GM19395 (cell line): ENCODE measurements at regions not wholly inside any gene's neighbourhood (a gene's known extent, or its start where the extent isn't known, plus 50 kb on each side); places are given as distances from the start of the nearest gene placed in this dataset.

Source experiments
- ATAC-seq: cut with Tn5 transposase; IDR thresholded peaks from one replicate; pipeline ENCODE4 v1.9.1; 2021; ENCODE audit warnings: mild to moderate bottlenecking, moderate library complexity; ENCODE audit not compliant: unreplicated experiment

DNA sequence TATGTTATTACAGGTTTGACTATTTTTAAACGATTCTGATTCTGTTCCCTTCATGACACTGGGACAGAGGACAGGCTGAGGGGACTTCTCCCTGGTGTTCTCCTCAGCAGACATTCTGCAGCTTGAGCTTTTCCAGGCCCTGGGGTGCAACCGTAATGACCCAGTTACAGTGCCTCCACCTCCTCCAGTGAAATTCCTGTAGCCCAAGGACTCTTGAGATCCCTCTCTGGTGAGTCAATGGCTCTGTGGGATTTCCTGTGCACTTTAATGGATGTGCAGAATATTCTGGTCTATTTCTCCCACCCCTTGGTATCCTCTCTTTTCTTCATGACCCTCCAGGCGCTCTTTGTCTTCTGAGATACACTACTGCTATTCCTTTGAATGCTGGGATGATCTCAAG lies 319.3 kb downstream of the INHBA start:
- ATAC-seq: no peak

DNA sequence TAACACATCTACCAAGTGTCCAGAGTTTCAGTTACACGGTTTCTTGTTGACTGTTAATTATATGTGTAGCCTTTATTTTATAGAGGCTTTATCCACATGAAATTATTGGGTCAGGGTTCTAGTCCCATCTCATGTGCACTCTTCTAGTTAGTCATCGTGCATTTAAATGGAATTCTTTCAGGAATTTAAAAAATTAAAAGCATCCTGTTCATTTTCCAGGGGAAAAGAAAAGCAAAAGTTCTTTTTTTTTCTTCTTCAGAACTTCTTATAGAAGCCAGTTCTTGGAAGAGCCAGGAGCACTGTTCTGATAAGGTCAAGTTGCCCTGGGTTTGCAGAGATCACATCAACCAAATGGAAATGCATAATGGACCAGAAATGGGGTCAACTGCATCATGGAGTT lies 324.7 kb downstream of the INHBA start:
- no peak for ATAC-seq

DNA sequence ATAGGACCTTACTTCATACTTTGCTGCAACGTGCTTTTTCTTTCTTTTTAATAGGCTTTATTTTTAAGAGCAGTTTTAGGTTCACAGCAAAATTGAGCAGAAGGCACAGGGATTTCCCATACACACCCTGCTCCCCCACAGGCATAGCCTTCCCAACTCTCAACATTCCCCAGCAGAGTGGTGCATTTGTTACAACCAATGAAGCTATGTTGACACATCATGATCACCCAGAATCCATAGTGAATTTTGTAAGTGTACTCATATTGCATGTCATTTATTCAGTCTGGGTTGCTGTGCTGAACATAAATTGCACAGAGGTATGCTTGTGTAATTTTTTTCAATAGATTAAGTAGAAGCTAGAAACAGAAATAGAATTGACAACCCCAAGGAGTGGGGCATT lies 327.3 kb downstream of the INHBA start:
- ATAC-seq: no peak

DNA sequence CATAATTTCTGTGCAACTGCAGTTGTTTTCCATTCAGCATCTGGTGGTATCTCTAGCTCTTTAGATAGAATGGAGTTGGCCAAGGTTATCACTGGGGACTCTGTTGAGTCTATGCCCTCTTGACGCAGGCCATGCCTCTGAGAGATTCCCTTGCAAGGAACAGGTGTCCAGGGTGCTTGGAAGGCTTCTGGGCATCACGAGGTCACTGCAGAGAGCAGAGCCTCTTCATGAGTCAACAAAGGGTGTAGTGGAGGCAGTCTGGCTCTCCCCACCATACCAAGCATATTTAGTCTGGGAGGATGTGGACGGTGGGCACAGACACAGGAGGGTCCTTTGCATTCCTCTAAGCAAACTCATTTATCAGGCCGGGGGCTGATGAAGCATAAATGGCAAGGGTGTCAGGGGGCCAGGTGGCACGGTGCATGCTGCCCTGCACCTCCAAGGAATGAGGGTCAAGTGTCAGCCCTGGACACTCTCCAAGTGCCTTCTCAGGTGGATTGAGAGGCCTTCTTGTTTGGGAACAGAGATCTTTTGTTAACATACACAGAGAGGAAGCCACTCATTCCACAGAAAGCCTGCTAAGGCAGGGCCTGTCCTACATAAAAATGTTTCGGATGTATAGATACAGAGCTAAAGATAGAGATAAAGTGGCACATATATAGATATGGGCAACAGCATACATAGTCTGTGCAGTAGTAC lies 328.6 kb downstream of the INHBA start:
- ATAC-seq: no peak

DNA sequence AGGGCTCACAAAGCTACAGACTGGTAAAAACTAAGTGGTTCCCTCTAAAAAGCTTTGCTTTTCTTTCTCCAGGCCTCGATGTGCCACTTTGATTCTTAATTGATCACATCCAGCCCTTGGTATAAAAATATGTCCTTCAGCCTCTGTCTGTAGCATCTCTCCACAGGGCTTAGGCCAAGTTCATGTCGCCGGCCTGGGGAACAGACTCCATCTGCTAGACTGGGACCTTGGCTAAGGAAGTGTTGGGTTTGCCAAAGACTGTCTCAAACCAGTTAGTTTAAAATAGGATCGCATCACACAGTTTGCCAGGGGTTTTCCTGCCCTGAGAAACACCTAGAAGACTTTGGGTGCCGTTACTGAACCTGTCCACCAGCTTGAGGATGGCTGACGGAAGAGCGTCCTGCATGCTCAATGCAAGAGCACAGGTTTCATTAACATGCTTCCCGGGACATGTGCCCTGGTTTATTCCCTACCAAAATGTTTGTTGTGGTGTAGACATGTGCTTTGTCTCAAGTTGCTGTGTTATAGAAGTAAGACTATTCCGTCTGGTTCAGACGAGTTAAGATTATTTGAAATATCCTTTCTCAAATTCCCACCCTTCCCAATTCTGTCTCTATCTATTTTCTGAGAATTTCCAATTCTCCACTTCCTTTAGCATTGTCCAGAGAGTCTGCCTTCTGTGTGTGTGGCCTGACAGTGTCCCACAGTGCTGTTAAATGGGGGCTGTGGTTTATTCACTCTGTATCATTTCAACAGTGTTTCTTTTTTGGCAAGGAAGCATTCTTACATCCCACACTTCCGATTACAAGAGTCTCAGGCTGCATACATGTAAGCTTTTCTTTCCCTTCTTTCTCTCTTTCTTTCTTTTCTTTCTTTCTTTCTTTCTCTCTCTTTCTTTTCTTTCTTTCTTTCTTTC lies 334.7 kb downstream of the INHBA start:
- no peak for ATAC-seq

DNA sequence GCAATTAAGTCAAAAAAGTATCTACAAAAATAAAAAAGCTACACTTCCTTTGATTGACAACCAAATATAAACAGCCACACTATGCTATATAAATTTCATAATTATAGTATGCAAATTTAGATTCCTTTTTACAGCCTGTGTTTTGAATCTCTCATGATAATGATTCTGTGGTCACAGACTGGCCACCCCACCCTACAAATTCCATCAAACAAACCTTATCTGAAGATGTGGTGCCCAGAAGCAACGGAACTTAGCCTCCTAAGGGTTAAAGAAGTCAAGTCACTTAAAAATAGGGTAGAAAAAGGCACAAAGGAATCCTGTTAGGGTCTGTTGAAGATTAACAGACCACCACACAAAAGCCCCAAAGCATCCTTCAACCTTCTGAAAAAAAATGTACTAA lies 351.8 kb downstream of the INHBA start:
- no peak for ATAC-seq

DNA sequence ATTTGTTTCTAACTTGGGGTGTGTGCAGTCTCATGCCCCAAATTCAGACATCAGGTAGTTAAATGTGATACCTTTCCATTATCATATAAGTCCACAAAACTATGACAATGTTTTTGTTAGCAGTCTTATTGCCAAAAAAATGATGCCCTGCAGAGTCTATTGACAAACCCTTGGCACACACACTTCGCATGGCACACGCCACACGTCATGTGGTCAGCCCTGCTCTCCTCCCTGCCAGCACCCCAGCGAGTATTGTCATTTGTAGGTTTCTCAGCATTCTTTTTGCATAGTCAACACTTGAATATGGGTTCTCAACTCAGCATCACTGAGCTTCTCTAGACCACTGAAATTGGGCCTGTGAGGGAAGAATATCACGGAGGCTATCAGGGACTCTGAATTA lies 356.0 kb downstream of the INHBA start:
- ATAC-seq: no peak

DNA sequence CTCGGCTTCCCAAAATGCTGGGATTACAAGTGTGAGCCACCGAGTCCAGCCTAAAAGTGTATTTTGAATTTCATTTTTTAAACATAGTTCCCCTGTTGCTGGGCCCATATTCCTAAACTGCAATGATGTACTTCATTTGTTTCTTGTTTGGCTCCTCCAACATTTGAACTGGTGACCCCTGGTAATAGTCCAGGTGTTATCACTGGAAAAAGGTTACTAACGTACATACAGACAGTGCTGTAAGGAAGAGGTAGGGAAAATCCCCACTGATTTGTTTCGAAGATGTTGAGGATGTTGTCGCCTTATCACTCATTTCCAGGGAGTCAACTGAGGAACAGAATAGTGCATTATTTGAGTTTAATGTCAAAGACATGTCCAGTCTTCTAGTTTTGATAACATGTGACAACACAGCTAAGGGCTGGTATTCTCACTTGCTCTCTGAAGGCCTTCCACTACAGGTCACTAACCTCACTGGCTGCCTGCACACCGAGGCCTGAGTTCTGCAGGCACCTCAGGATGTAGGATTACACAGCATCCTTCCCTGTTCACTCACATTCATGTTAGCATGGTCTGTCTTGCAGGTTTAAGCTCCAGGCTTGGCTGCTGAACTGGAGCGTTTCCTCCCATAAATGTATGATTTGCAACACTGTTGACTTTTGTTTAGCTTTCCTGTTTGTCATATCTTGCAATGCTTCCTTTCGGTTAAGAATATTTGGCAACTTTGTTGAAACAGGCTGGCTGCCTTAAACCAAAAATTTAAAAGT lies 362.8 kb downstream of the INHBA start:
- no peak for ATAC-seq

DNA sequence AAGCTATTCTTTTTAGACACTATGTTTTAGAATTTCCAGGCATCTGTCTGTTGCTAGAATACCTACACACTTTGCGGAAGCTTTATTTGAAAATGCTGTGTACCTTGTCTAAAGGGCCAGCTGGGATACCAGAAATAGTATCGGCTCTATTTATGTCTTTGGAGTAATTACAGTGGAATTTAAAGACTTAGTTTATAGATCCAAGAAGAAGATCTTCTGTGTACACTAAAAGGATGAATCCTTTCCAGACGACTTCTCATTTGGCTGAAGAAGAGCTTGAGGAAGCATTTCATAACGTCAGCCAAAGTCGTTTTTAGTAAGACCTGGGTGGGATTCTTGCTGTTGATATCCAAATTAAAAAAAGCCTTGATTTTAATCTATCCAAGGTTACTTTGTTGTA lies 365.9 kb downstream of the INHBA start:
- no peak for ATAC-seq

DNA sequence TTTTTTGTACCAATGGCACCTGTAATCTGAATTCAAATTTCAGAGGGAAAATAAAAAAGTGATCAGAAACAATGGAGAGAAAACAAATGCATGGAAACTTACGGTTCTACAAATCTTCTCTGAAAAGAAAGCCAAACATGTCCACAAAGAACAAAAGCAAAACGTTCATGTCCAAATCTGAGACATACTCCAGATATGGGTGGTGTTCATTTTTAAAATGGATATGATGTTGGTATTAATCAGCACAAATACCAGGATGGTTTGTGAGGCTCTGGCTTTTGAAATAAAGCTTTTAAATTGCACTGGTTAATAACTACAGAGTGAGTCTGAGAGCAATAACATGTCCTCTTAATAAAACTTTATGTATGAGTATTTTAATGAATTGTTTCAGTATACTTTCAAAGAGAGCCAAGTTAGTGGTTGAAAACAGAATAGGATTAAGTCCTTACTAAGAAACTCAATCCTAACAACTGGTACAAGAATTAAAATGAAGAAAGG lies 366.4 kb downstream of the INHBA start:
- ATAC-seq: no peak

DNA sequence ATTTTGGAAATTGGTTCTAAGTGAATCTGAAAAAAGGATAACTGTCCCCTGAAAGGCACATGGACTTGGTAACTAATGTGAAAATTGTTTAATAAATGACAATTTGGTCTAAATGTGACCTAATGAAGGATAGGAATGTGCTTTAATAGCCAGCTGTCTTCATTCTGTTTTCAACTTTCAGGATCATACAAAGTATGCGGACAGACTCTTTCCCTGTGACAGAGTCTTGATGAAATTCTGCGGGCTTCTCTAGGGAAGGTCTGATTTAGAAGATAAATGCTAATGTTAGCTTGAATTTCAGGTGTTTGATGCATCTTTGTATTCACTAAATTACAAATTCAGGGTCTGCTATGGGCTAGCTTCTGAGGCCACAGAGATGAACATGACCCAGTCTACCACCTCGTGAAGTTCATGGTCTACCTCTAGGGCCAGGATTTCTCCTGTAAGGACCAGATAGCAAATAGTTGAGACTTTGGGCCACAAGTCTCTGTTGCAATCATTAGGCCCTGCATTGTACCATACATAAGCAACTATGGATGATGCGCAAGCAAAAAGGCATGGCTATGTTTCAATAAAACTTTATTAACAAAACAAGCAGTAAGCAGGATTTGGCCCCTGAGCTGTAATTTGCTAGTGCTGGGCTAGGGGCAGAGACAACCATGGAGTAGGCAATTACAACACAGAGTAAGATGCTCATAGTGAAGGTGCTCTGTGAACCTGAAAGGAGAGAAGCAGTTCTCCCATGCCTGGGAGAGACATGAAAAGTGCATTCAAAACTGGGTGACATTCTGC lies 368.6 kb downstream of the INHBA start:
- no peak for ATAC-seq

DNA sequence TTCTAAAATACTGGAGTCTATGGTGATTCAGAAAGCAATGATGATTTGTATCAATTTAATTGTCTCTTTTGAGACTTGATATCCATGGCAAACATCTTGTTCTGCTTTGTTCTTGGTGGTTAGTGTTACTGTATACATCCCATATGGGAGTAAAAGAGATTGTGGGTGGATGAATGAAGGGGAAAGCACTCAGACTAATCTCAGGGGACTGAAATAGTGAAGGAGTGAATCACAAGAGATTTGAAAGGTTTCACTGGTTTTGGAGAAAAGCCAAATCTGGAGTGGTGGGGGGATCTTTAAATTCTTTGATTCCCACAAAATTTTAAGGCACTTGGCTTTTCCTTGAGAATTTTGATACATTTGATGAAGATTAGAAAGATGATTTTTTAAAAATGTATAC lies 369.4 kb downstream of the INHBA start:
- no peak for ATAC-seq

DNA sequence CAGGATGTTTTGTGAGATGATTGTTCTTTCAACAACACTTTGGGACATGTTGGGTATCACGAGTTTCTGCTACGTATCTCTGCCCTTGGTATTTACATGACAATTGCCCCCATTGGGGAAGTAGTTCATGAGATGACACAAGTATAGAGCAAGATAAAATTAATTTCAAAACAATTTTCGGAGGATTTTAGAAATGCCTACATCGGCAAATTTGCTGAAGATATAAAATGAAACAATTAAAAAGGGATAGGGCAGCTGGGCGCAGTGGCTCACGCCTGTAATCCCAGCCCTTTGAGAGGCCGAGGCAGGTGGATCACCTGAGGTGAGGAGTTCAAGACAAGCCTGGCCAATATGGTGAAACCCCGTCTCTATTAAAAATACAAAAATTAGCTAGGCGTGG lies 371.7 kb downstream of the INHBA start:
- ATAC-seq: no peak

DNA sequence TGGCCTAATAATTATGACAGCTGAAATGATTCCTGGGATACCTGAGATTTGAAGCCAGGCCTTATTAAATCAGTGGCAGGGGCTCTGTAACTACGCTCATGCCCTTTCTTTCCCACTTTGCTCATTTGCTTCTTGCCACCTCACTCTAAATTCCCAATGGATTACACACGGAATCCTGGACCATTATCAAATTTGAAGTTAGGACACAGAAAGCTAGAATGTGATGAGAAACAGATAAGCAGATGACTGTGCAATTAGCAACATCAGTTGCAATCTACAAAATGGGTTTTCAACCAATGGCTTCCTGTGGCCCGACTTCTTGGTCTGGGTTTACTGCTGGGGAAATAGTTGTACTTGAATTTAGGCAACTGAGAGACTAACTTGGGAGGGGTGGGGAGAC lies 374.3 kb downstream of the INHBA start:
- no peak for ATAC-seq

DNA sequence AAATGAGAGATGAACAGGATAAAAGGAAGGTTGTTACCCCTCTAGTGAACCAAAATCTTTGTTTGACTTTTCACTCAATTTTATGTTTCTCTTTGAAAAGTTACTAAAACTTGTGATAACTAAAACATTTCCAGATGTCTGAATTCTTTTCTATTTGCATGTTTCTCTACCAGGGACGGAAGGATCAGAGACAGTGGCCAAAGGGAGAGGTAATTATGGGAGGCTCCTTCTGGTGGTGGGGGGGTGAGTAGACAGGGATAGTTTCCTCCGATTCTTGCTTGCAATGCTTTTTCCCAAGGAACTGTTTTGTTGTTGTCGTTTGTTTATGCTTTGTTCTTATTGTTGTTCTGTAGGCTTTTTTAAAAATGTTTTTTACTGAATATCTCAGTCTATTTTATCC lies 374.8 kb downstream of the INHBA start:
- ATAC-seq: no peak

DNA sequence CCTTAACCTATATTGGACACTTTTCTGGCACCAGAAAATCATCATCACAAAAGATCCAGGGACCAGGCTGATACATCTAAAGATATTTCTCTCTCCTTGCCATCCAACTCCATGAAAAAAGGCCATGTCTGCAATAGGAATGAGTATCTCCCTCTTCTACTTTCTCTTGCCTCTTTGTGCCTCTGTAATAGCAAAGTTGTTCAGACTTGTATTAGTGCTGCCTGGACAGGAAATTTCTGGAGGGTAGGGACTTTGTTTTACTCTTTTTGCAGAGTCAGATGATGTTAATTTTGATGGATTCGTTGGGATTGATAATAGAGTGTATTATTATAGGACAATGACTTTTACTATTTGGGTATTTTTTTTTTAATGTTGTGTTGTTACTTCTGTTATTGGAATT lies 376.3 kb downstream of the INHBA start:
- no peak for ATAC-seq

DNA sequence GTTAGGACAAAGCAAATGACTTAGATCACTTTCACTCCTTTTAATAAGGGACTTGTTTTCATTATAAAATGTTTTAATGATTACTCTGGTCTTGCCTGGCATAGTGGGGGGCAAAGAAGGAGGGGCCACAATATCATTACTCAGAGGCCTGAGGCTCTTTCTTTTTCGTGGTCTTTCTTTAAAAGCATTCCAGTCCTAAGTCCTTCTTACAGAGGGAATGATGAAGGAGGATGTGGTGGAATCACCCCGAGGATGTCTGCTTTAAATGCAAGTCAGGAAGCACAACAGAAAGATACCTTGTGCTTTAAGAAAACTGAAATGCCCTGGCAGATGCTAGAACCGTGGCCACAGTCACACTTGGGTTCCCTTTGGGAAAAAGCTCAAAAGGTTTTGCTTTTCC lies 379.1 kb downstream of the INHBA start:
- no peak for ATAC-seq

DNA sequence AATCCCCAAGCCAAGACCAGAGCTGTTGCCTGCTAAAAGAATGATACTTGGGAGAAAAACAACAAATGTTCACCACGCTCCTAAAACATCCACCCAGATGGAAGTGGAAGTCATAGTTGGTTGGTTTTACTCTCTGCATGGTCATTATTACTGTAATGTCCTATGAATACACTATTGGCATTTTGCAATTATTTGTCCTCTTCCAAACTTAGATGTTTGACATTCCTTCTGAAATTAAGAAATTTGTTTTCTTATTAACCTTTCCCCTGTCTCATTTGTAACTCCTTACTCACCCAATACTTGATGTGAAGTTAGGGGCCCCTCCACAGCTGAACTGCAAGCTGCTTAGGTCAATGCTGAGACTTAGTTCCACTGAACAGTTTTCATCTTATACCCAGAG lies 383.3 kb downstream of the INHBA start:
- ATAC-seq: no peak

DNA sequence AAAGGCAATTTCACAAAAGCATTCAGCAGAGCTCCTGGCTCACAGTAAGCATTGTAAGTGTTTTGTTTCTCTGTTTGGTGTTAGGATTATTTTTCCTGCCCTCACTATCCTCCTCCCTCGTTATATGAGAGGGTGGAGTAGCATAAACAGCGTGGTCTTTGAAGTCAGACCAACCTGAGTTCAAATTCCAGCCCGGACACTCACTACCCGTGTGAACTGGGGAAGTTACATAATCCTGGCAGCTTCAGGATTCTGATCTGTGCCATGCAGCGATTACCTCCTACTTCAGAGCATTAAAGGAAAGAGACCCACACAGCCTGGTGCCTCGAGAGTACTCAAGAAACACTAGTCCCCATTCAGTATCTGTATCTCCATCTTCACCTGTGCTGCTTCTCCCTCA lies 386.5 kb downstream of the INHBA start:
- ATAC-seq: no peak

DNA sequence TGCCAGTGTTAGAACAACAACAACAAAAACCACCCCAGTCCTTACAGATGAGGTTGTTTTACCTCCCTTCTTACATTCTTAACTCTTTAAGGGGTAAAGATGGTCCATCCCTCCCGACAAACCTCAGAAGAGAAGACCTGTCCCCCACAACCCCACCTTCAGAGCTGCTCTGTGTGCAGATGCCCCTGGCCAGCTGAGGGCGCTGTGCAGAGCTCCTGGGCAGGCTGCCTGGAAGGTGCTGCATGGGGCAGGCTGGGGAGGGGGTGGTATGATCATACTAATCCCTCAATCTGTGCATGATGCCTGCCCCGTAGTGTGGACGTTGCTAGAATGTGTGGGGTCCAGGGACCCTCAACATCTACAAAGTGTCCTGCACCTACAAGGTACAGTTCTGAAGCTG lies 387.1 kb downstream of the INHBA start:
- no peak for ATAC-seq

DNA sequence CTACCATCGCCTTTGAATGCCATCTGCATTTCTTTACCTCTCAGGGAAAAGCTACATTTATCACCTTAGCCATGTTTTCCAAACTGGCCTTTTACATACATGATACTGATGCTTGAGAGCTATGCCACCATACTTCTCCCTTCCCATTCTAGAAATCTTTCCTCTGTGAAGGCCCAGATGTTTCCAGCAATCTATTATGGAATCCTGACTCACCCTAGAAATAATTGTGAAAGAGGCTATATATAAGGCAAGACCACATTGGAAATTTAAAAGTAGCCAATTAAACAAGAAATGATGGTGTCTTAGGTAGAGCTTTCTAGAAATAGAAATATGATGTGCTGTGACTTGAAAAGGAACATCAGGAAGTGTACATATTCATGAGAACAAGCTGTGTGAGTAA lies 389.7 kb downstream of the INHBA start:
- ATAC-seq: no peak
